ENCODE measurements at regions not wholly inside any gene's neighbourhood (a gene's known extent, or its start where the extent isn't known, plus 50 kb on each side); places are given as distances from the start of the nearest gene placed in this dataset.

DNA sequence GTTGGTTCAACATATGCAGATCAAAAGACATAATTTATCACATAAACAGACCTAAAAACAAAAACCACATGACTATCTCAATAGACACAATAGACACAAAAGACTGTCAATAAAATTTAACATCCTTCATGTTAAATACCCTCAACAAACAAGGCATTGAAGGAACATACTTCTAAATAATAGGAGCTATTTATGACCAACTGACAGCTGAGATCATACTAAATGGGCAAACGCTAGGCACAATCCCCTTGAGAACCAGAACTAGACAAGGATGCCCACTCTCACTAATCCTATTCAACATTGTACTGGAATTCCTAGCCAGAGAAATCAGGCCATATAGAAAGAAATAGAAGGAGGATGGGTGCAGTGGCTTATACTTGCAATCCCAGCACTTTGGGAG lies 50.3 kb upstream of the GLYAT start:
- intact Hi-C loops (cut with DNase I): loop anchor here in 1 of 4 donors (10.0 kb wide), 1 partner anchor 127 kb away; no protein-coding TSS in a partner anchor
- no peaks in the 10 kb centered on the region for H3K9me3 ChIP-seq
- WGBS, 3 donors: 81 to 88% (median 85%) methylated on average over 1 of the region's 1 CpG

More for the DNA sequence above, 50.3 kb upstream of the GLYAT start:
- no peak for DNase-seq
- Histone ChIP-seq H3K4me1 (ENCODE audit: insufficient read depth) (no peaks in the 10 kb centered on the region), H3K27ac (no peak overlapping the region), H3K27me3 (no peaks in the 10 kb centered on the region), H3K36me3 (no peaks in the 10 kb centered on the region), H3K4me3 (no peak overlapping the region)
- no peak for TF ChIP-seq POLR2A (IDR thresholded peaks at IDR 0.05)
- TF ChIP-seq, protein P1, sequence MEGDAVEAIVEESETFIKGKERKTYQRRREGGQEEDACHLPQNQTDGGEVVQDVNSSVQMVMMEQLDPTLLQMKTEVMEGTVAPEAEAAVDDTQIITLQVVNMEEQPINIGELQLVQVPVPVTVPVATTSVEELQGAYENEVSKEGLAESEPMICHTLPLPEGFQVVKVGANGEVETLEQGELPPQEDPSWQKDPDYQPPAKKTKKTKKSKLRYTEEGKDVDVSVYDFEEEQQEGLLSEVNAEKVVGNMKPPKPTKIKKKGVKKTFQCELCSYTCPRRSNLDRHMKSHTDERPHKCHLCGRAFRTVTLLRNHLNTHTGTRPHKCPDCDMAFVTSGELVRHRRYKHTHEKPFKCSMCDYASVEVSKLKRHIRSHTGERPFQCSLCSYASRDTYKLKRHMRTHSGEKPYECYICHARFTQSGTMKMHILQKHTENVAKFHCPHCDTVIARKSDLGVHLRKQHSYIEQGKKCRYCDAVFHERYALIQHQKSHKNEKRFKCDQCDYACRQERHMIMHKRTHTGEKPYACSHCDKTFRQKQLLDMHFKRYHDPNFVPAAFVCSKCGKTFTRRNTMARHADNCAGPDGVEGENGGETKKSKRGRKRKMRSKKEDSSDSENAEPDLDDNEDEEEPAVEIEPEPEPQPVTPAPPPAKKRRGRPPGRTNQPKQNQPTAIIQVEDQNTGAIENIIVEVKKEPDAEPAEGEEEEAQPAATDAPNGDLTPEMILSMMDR (IDR thresholded peaks at IDR 0.05): no peak
- TF ChIP-seq EP300 (IDR thresholded peaks at IDR 0.05): no peak
